Epithelial cell of proximal tubule (primary cell): ENCODE measurements at regions not wholly inside any gene's neighbourhood (a gene's known extent, or its start where the extent isn't known, plus 50 kb on each side); places are given as distances from the start of the nearest gene placed in this dataset.

Experiments
- DNase-seq: peaks from one replicate; pipeline ENCODE4 v3.0.0-alpha.2; 2011; ENCODE audit warnings: low read depth
- H3K4me3 ChIP-seq: 2 replicates; pipeline ENCODE4 v1.5.1; 2011; ENCODE audit warnings: low read depth, mild to moderate bottlenecking, low read length
- CTCF ChIP-seq: conservative IDR thresholded peaks from 2 replicates; pipeline ENCODE4 v1.5.1; 2012; ENCODE audit warnings: low read depth, mild to moderate bottlenecking, low read length

- DNase-seq, result no peak
Measured at GRCh38 chr12:46493834-46494181, 121.2 kb upstream of the SLC38A2 start.

DNA sequence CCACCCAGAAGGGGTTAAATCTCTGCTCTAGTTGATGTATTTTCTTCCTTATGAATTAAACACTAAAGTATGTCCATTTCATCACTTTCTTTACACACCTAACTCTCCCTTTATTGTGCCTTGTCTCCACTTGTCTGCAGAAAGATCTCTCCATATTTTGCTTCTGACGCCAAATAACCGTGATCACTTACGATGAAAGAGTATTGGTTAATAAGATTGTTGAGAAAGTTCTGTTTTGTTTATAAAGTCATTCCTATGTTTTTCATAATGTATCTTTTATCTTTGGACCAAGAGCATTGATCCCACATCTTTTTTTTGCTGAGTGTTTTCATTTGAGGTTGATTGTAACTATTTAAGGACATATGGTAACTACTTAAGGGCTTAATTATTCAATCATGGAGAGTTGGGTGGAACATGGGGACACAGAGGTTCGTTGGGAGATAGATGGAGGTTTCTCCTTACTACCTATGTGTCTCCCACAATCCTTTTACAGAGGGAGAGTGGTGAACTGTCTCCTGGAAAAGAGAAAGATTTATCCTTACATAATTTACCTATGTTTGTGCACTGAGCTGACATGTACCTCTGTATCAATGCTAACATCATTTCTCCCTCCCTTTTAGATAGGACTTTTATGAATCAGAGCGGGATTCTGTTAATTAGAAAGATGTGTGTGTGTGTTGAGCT lies 120.7 kb upstream of the SLC38A2 start:
- no peak overlapping the region for H3K4me3 ChIP-seq
- no peak for TF ChIP-seq CTCF
- no peak for DNase-seq

More at GRCh38 chr12:46493834-46494181, 121.2 kb upstream of the SLC38A2 start:
- TF ChIP-seq CTCF, result no peak
- H3K4me3 ChIP-seq, result no peak overlapping the region

- no peak overlapping the region for H3K4me3 ChIP-seq
- no peak for TF ChIP-seq CTCF
- peak; percentile 80 for DNase-seq
Measured at GRCh38 chr12:46492471-46493085, 120.0 kb upstream of the SLC38A2 start.

DNA sequence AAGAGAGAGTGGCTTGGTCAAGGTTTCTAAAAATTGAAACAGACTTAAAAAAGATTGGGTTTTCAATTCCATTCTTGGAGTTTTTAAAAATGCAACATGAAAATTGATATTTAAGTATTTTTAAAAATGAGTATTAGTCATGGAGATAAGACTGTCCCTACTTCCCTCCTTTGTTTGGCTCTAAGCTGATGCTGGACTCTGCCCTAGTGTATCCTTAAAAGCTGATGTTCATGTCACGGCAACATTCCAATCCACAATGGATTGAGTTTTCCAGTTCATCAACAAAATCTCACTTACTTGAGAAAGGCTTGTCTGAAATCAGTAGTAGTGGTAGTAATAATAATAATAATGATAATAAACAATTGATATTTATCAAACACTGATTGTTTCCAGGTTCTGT lies 119.0 kb upstream of the SLC38A2 start:
- no peak overlapping the region for H3K4me3 ChIP-seq
- no peak for DNase-seq
- no peak for TF ChIP-seq CTCF

DNA sequence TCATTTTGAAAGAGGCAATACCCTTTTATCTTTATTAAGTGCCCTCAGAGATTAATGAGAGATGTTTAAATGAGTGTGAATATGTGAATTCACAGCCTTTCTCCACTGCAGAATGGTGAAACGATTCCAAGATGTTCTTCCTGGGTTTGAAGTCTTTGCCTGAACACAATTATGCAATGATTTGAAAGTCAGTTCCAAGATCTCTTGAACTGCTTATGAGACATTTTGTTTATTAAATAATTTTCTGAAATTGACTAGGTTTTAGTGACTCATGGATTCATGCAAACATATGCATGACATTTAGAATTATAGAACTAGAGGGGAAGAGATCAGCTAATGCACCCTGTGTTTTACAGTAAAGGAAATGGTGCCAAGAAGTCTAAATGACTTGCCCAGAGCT lies 118.1 kb upstream of the SLC38A2 start:
- no peak for DNase-seq
- no peak for TF ChIP-seq CTCF
- H3K4me3 ChIP-seq, result no peak overlapping the region

- no peak for DNase-seq
Measured at GRCh38 chr12:46489951-46490388, 117.4 kb upstream of the SLC38A2 start.

More at GRCh38 chr12:46489951-46490388, 117.4 kb upstream of the SLC38A2 start:
- TF ChIP-seq CTCF, result no peak
- no peak overlapping the region for H3K4me3 ChIP-seq
